K562 (cell line): ENCODE measurements at regions not wholly inside any gene's neighbourhood (a gene's known extent, or its start where the extent isn't known, plus 50 kb on each side); places are given as distances from the start of the nearest gene placed in this dataset.
A peak's percentile ranks its signal among the peaks of the same experiment; 100 is the strongest.

Experiments
- ATAC-seq: fragments of 200-7000 bp; cut with Tn5 transposase; 3 replicates; pipeline ENCODE4 v1.9.1; 2020; ENCODE audit warnings: moderate library complexity
- BruUV-seq: library from RNA; stranded (reverse); fragments of 400-500 nt; replicated peaks from 2 replicates; lab custom pipeline; 2021; lab: Mats Ljungman, UMichigan
- CTCF ChIA-PET: fragments of 300-600 bp; formaldehyde crosslinking; extraction: SDS; loops from one replicate; lab custom pipeline; 2021; ENCODE audit warnings: low intra/inter-chr PET ratio; lab: Yijun Ruan, JAX
- POLR2A ChIA-PET: fragments of 300-600, 350-650 bp; sonication (Branson Sonifier 250); formaldehyde crosslinking; extraction: SDS; loops from one replicate; lab custom pipeline; 2021; ENCODE audit warnings: antibody characterized with exemption, inconsistent platforms; lab: Yijun Ruan, JAX
- DNase-seq, 4 experiments: peaks; one replicate each; pipeline versions ENCODE4 v3.0.0 to v3.0.0-alpha.2; 2011 to 2018; ENCODE audit warnings: low spot score in 3 of 4, mixed read lengths in 3 of 4; ENCODE audit errors: extremely low read depth in 1 of 4
- FAIRE-seq: peaks from 2 replicates; lab custom pipeline; 2011; peaks lifted over from hg19 to GRCh38; lab: Jason Lieb, UNC
- H2AFZ ChIP-seq: 2 replicates; pipeline ENCODE4 v1.6.0; 2011; ENCODE audit warnings: low read depth, low read length, control low read depth, inconsistent platforms
- H3K27ac ChIP-seq: fragments of 200-600 bp; 3 replicates; pipeline ENCODE4 v1.8.0; 2011; ENCODE audit warnings: low read depth, mild to moderate bottlenecking, control low read depth, inconsistent platforms, low read length, moderate library complexity, mixed read lengths; ENCODE audit errors: extremely low read depth
- H3K27me3 ChIP-seq, 2 experiments: fragments of 300-600 bp in 1 of 2; 2 replicates in 1 of 2; 3 replicates in 1 of 2; pipeline versions ENCODE4 v1.6.0 to v1.8.0; 2011; ENCODE audit warnings: inconsistent platforms in 2 of 2, low read length in 2 of 2, mild to moderate bottlenecking in 1 of 2, mixed read lengths in 1 of 2, moderate library complexity in 1 of 2; ENCODE audit not compliant: control insufficient read depth in 2 of 2, insufficient read depth in 2 of 2
- H3K36me3 ChIP-seq: fragments of 300-600 bp; 3 replicates; pipeline ENCODE4 v1.8.0; 2011; ENCODE audit warnings: mild to moderate bottlenecking, low read length, inconsistent platforms; ENCODE audit not compliant: control insufficient read depth, insufficient read depth
- H3K4me1 ChIP-seq, 2 experiments: fragments of 200-600 bp in 1 of 2; replicated peaks in 1 of 2; 2 replicates in 1 of 2; 3 replicates in 1 of 2; pipeline versions ENCODE4 v1.5.1 to v1.8.0; 2011; ENCODE audit warnings: inconsistent platforms in 2 of 2, low read length in 2 of 2, mild to moderate bottlenecking in 1 of 2, mixed read lengths in 1 of 2, moderate library complexity in 1 of 2; ENCODE audit not compliant: control insufficient read depth in 2 of 2, insufficient read depth in 2 of 2
- H3K4me2 ChIP-seq: 2 replicates; pipeline ENCODE4 v1.6.1; 2011; ENCODE audit warnings: low read length, control low read depth, inconsistent platforms, mixed read lengths; ENCODE audit not compliant: insufficient read depth
- H3K4me3 ChIP-seq: fragments of 200-600 bp; sonication (generic), shearing (Covaris generic); 2 replicates; pipeline ENCODE4 v1.5.1; 2016; ENCODE audit warnings: control low read depth, inconsistent platforms
- H3K79me2 ChIP-seq: fragments of 200-600 bp; 3 replicates; pipeline ENCODE4 v1.8.0; 2011; ENCODE audit warnings: low read length, inconsistent platforms; ENCODE audit not compliant: control insufficient read depth, insufficient read depth
- H3K9ac ChIP-seq, 2 experiments: 2 replicates each; pipeline versions ENCODE4 v1.6.0 to v1.6.1; 2011; ENCODE audit warnings: low read depth in 2 of 2, low read length in 2 of 2, control low read depth in 1 of 2, inconsistent platforms in 1 of 2, mild to moderate bottlenecking in 1 of 2, mixed read lengths in 1 of 2; ENCODE audit not compliant: insufficient read depth in 1 of 2
- H3K9me1 ChIP-seq: one replicate; pipeline ENCODE4 v1.6.0; 2011; ENCODE audit warnings: inconsistent platforms, mild to moderate bottlenecking, low read length, moderate library complexity; ENCODE audit not compliant: control insufficient read depth, insufficient read depth
- H3K9me3 ChIP-seq: replicated peaks from 2 replicates; pipeline ENCODE4 v1.5.1; 2011; ENCODE audit warnings: low read depth, low read length, inconsistent platforms; ENCODE audit not compliant: control insufficient read depth, insufficient read depth
- H4K20me1 ChIP-seq: replicated peaks from 2 replicates; pipeline ENCODE4 v1.6.1; 2011; ENCODE audit warnings: low read length, inconsistent platforms, mixed read lengths; ENCODE audit not compliant: control insufficient read depth, insufficient read depth
- BMI1 ChIP-seq: fragments of 150-350 bp; IDR thresholded peaks from 2 replicates; pipeline ENCODE4 v1.6.1; 2014; ENCODE audit warnings: low read length
- CTCFL ChIP-seq: IDR thresholded peaks from 2 replicates; pipeline ENCODE4 v1.6.1; 2011; ENCODE audit warnings: borderline replicate concordance, low read depth, mild to moderate bottlenecking, moderate library complexity, low read length; ENCODE audit not compliant: insufficient read depth, poor library complexity, severe bottlenecking
- EP400 ChIP-seq: fragments of 450-650 bp; IDR thresholded peaks from 2 replicates; pipeline ENCODE4 v1.6.1; 2017; ENCODE audit warnings: antibody characterized with exemption, mild to moderate bottlenecking, moderate library complexity
- POU5F1 ChIP-seq: fragments of 150-350 bp; IDR thresholded peaks from 2 replicates; pipeline ENCODE4 v1.6.1; 2014; ENCODE audit warnings: borderline replicate concordance, low read length, low read depth, mild to moderate bottlenecking; ENCODE audit not compliant: partially characterized antibody
- PTBP1 ChIP-seq: fragments of 200-400 bp; formaldehyde crosslinking; IDR thresholded peaks from 2 replicates; pipeline ENCODE4 v1.6.1; 2017; ENCODE audit warnings: low read depth, low read length
- RAD21 ChIP-seq, 2 experiments: fragments of 250-450 bp in 1 of 2; fragments of 450-650 bp in 1 of 2; sonication (Bioruptor Pico) in 1 of 2; formaldehyde crosslinking in 1 of 2; IDR thresholded peaks in 1 of 2; conservative IDR thresholded peaks in 1 of 2; 2 replicates each; pipeline versions ENCODE4 v1.4.0 to v1.8.0; 2020 to 2022; ENCODE audit warnings: mild to moderate bottlenecking in 2 of 2, moderate library complexity in 1 of 2
- REST ChIP-seq, 2 experiments: fragments of 450-650 bp; formaldehyde crosslinking in 1 of 2; IDR thresholded peaks; 2 replicates each; pipeline versions ENCODE4 v1.4.0 to v1.6.1; 2014 to 2020; ENCODE audit warnings: mild to moderate bottlenecking in 2 of 2, borderline replicate concordance in 1 of 2, low read depth in 1 of 2
- STAG1 ChIP-seq: sonication (generic); formaldehyde crosslinking; IDR thresholded peaks from 2 replicates; pipeline ENCODE4 v1.5.0; 2020; ENCODE audit warnings: missing genetic modification reagents, borderline replicate concordance
- WGBS: fragments of 100-300 bp; shearing (Covaris generic); methylation state at CpG from one replicate; pipeline ENCODE4 v1.1.6; 2016; ENCODE audit warnings: low coverage, mixed read lengths; ENCODE audit not compliant: insufficient coverage; ENCODE audit errors: missing lambda C conversion rate; 5-methylcytosine and 5-hydroxymethylcytosine counted together
- in situ Hi-C: fragments of 300-500 bp; cut with MboI; formaldehyde crosslinking; loops from 4 replicates; pipeline ENCODE4 v1.15.0; 2018; ENCODE audit warnings: inconsistent platforms, mixed read lengths
- intact Hi-C: fragments of 100-400 bp; cut with micrococcal nuclease; formaldehyde crosslinking; loops from 2 replicates; pipeline ENCODE4 v1.14.2; 2022

DNA sequence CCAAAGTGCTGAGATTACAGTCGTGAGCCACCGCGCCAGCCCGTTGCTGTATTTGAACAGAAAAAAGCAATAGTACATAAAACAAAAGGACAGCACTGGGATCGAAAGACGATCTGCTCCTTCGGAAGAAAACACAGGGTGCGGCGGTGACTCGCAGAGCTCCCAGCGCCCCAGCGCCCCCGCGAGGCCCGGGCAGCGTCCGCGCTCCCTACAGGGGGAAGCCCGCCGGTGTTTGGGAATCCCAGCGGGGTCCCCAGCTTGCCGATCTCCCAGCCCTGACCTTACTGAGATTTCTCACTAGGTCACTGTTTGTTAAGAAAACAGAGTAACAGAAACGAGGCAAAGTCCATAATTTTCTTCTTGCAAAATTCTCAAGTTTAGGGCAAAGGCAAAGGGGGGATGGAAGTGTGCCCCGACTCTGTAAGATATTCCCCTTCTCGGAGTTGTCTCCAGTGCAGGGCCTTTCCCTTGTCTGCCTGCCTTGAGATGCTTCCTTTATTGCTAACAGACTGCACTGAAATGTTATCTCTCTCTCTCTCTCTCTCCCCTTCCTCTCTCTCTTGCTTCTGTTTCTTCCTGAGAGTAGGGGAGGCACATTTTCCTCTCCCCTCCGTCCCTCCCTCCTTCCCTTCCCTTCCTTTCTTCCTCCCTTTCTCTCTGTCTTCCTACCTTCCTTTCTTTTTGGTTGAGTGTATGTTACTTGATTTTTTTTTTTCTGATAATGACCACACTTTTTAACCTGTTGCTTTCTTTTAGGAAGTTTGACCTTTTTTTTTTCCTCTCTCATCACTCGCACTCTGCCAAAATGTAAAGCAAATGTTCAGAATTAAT lies 91.9 kb downstream of the TMEM30B start:
- DNase-seq = peak; percentile 12 to 49 (median 22)
- TF ChIP-seq CTCFL (peak; percentile 32), EP400 (no peak), RAD21 (CRISPR knock-in tag; conservative IDR thresholded peaks at IDR 0.05 in 1 of 2, IDR thresholded peaks at IDR 0.05 in 1 of 2) (peak in 1 of 2 experiments; percentile 64; a peak in 2 of 4 replicates), STAG1 (peak; percentile 21; the same call in 1 of the 2 replicates), POU5F1 (no peak), REST (IDR thresholded peaks at IDR 0.05; ENCODE audit: borderline replicate concordance) (peak; percentile 7; the same call in 1 of the 2 replicates), REST (CRISPR knock-in tag; IDR thresholded peaks at IDR 0.05; ENCODE audit: low read depth) (no peak), BMI1 (0 out of 2 replicates have a peak, but pooled peaks have one; percentile 8), PTBP1 (no peak)

More for the DNA sequence above, 91.9 kb downstream of the TMEM30B start:
- WGBS = 0% methylated on average over 22 of the region's 27 CpGs
- Histone ChIP-seq H3K27me3 (peaks cover 13 to 20% of the 10 kb centered on the region in 2 experiments; a peak in 4 of 5 replicates), H3K36me3 (no peaks in the 10 kb centered on the region), H4K20me1 (no peaks in the 10 kb centered on the region; the same call in 1 of the 2 replicates), H3K9ac (no peak overlapping the region; a peak in 1 of 4 replicates), H2AFZ (peak overlapping the region; percentile 51; the same call in 1 of the 2 replicates), H3K4me2 (peak overlapping the region; percentile 46), H3K79me2 (no peaks in the 10 kb centered on the region), H3K4me1 (peaks cover 0 to 9% of the 10 kb centered on the region in 2 experiments; a peak in 2 of 5 replicates), H3K9me1 (no peaks in the 10 kb centered on the region), H3K27ac (no peak overlapping the region), H3K4me3 (0 out of 2 replicates have a peak overlapping the region, but pooled peaks have one; percentile 18), H3K9me3 (no peaks in the 10 kb centered on the region)
- ATAC-seq (peak; percentile 96), FAIRE-seq (no peak)
- in situ Hi-C loops (no loop called here), intact Hi-C loops (loop anchor here (10.0 kb wide), 1 partner anchor 154 kb away; no protein-coding TSS in a partner anchor)
- no TSS peak for BruUV-seq
- CTCF ChIA-PET = no interaction called here
- POLR2A ChIA-PET = no interaction called here
